Progenitor cell of endocrine pancreas (in vitro differentiated cells): ENCODE measurements at regions not wholly inside any gene's neighbourhood (a gene's known extent, or its start where the extent isn't known, plus 50 kb on each side); places are given as distances from the start of the nearest gene placed in this dataset.

Source experiments
- DNase-seq: peaks from one replicate; pipeline ENCODE4 v3.0.0; 2021; ENCODE audit warnings: low spot score; ENCODE audit not compliant: unreplicated experiment
- H3K27ac Mint-ChIP-seq: 2 replicates; pipeline ENCODE4 v1.8.0; 2021; ENCODE audit warnings: mild to moderate bottlenecking, moderate library complexity, mixed read lengths
- H3K27me3 Mint-ChIP-seq: 2 replicates; pipeline ENCODE4 v1.8.0; 2021; ENCODE audit warnings: mixed read lengths
- H3K36me3 Mint-ChIP-seq: 2 replicates; pipeline ENCODE4 v1.8.0; 2022; ENCODE audit warnings: mixed read lengths; ENCODE audit not compliant: insufficient read depth
- H3K4me1 Mint-ChIP-seq: 2 replicates; pipeline ENCODE4 v1.8.0; 2021; ENCODE audit warnings: low read depth, mixed read lengths
- H3K4me3 Mint-ChIP-seq: 2 replicates; pipeline ENCODE4 v1.8.0; 2021; ENCODE audit warnings: low read depth, mild to moderate bottlenecking, moderate library complexity, mixed read lengths
- H3K9me3 Mint-ChIP-seq: 2 replicates; pipeline ENCODE4 v1.8.0; 2021; ENCODE audit warnings: low read depth, mixed read lengths
- CTCF ChIP-seq: fragments of 200-600 bp; sonication (generic); IDR thresholded peaks from one replicate; pipeline ENCODE4 v1.5.0; 2021; ENCODE audit warnings: antibody characterized with exemption, mild to moderate bottlenecking; ENCODE audit not compliant: unreplicated experiment

- Mint-ChIP-seq H3K4me3 (no peak overlapping the region), H3K27ac (no peak overlapping the region), H3K4me1 (no peaks in the 10 kb centered on the region), H3K9me3 (peaks cover 17% of the 10 kb centered on the region), H3K36me3 (no peaks in the 10 kb centered on the region), H3K27me3 (no peaks in the 10 kb centered on the region)
- TF ChIP-seq CTCF, result no peak
- no peak for DNase-seq
Observed at GRCh38 chr6:126607289-126607688, 267.4 kb downstream of the CENPW start.

- no peak for DNase-seq
- H3K4me1 Mint-ChIP-seq, result no peaks in the 10 kb centered on the region
- no peak overlapping the region for H3K4me3 Mint-ChIP-seq
- no peak overlapping the region for H3K27ac Mint-ChIP-seq
- TF ChIP-seq CTCF, result no peak
- H3K27me3 Mint-ChIP-seq, result no peaks in the 10 kb centered on the region
- H3K36me3 Mint-ChIP-seq, result no peaks in the 10 kb centered on the region
- peaks cover 22% of the 10 kb centered on the region for H3K9me3 Mint-ChIP-seq
Observed at GRCh38 chr6:126608681-126609080, 268.8 kb downstream of the CENPW start.

- Mint-ChIP-seq H3K9me3 (peaks cover 23% of the 10 kb centered on the region), H3K36me3 (no peaks in the 10 kb centered on the region)
- no peak for DNase-seq
Observed at GRCh38 chr6:126614642-126615504, 275.0 kb downstream of the CENPW start.

GRCh38 chr6:126616866-126617265 is 277.0 kb downstream of the CENPW start:
- no peak for DNase-seq
- Mint-ChIP-seq H3K27ac (no peak overlapping the region), H3K4me1 (no peaks in the 10 kb centered on the region), H3K4me3 (no peak overlapping the region), H3K9me3 (peaks cover 11% of the 10 kb centered on the region), H3K27me3 (peaks cover 2% of the 10 kb centered on the region), H3K36me3 (no peaks in the 10 kb centered on the region)
- TF ChIP-seq CTCF, result no peak

More at GRCh38 chr6:126614642-126615504, 275.0 kb downstream of the CENPW start:
- Mint-ChIP-seq H3K27ac (no peak overlapping the region), H3K4me3 (no peak overlapping the region), H3K4me1 (no peaks in the 10 kb centered on the region), H3K27me3 (peaks cover 2% of the 10 kb centered on the region)
- no peak for TF ChIP-seq CTCF

GRCh38 chr6:126618639-126619343 is 278.9 kb downstream of the CENPW start:
- Mint-ChIP-seq H3K27me3 (peaks cover 2% of the 10 kb centered on the region), H3K4me1 (no peaks in the 10 kb centered on the region), H3K9me3 (no peaks in the 10 kb centered on the region), H3K27ac (no peak overlapping the region), H3K4me3 (no peak overlapping the region), H3K36me3 (no peaks in the 10 kb centered on the region)
- no peak for DNase-seq
- no peak for TF ChIP-seq CTCF
